HepG2 (cell line): ENCODE measurements at regions not wholly inside any gene's neighbourhood (a gene's known extent, or its start where the extent isn't known, plus 50 kb on each side); places are given as distances from the start of the nearest gene placed in this dataset.

ENCODE experiments used
- ATAC-seq: fragments of 200-7000 bp; cut with Tn5 transposase; 3 replicates; pipeline ENCODE4 v1.9.1; 2020; ENCODE audit warnings: mild to moderate bottlenecking, moderate library complexity
- BruUV-seq: library from RNA; stranded (reverse); fragments of 400-500 nt; replicated peaks from 2 replicates; lab custom pipeline; 2021; lab: Mats Ljungman, UMichigan
- CTCF ChIA-PET: fragments of 300-600 bp; formaldehyde crosslinking; extraction: SDS; loops from one replicate; lab custom pipeline; 2021; ENCODE audit warnings: low total read pairs, inconsistent platforms, low intra/inter-chr PET ratio; lab: Yijun Ruan, JAX
- POLR2A ChIA-PET: fragments of 350-600 bp; sonication (Branson Sonifier 250); formaldehyde crosslinking; loops from one replicate; lab custom pipeline; 2020; ENCODE audit warnings: antibody characterized with exemption, inconsistent platforms; lab: Yijun Ruan, JAX
- DNase-seq: peaks from one replicate; pipeline ENCODE4 v3.0.0-alpha.2; 2015; ENCODE audit warnings: low spot score
- FAIRE-seq: peaks from 3 replicates; lab custom pipeline; 2011; peaks lifted over from hg19 to GRCh38; lab: Jason Lieb, UNC
- H2AFZ ChIP-seq: one replicate; pipeline ENCODE4 v1.6.1; 2011; ENCODE audit warnings: low read length, inconsistent platforms
- H3K27ac ChIP-seq: fragments of 300-600 bp; 3 replicates; pipeline ENCODE4 v1.8.0; 2011; ENCODE audit warnings: mixed run types, mild to moderate bottlenecking, mixed read lengths, low read length, inconsistent platforms; ENCODE audit not compliant: insufficient read depth; ENCODE audit errors: extremely low read length
- H3K27me3 ChIP-seq, 2 experiments: fragments of 200-600 bp in 1 of 2; 2 replicates in 1 of 2; 3 replicates in 1 of 2; pipeline versions ENCODE4 v1.6.0 to v1.8.0; 2011; ENCODE audit warnings: low read length in 2 of 2, mild to moderate bottlenecking in 2 of 2, moderate library complexity in 2 of 2, inconsistent platforms in 1 of 2; ENCODE audit not compliant: insufficient read depth in 2 of 2, control insufficient read depth in 1 of 2
- H3K36me3 ChIP-seq, 2 experiments: fragments of 200-600 bp in 1 of 2; replicated peaks in 1 of 2; 2 replicates in 1 of 2; 3 replicates in 1 of 2; pipeline versions ENCODE4 v1.5.1 to v1.8.0; 2011; ENCODE audit warnings: low read length in 2 of 2, inconsistent platforms in 1 of 2; ENCODE audit not compliant: insufficient read depth in 2 of 2, control insufficient read depth in 1 of 2
- H3K4me1 ChIP-seq: 2 replicates; pipeline ENCODE4 v1.5.1; 2012; ENCODE audit warnings: low read length, inconsistent platforms; ENCODE audit not compliant: insufficient read depth
- H3K4me2 ChIP-seq: 2 replicates; pipeline ENCODE4 v1.6.0; 2011; ENCODE audit warnings: low read depth, low read length, inconsistent platforms
- H3K4me3 ChIP-seq, 3 experiments: fragments of 200-600 bp in 1 of 3; sonication (generic), shearing (Covaris generic) in 1 of 3; replicated peaks in 1 of 3; 2 replicates each; pipeline ENCODE4 v1.5.1; 2011 to 2016; ENCODE audit warnings: low read length in 3 of 3, inconsistent platforms in 2 of 3, low read depth in 2 of 3, mild to moderate bottlenecking in 2 of 3, control low read depth in 1 of 3, mixed read lengths in 1 of 3; ENCODE audit not compliant: insufficient read depth in 1 of 3
- H3K79me2 ChIP-seq: one replicate; pipeline ENCODE4 v1.6.1; 2011; ENCODE audit warnings: low read length, inconsistent platforms; ENCODE audit not compliant: insufficient read depth
- H3K9ac ChIP-seq: 2 replicates; pipeline ENCODE4 v1.6.0; 2011; ENCODE audit warnings: mild to moderate bottlenecking, low read depth, low read length, inconsistent platforms; ENCODE audit not compliant: insufficient read depth
- H3K9me3 ChIP-seq: 2 replicates; pipeline ENCODE4 v1.5.1; 2012; ENCODE audit warnings: mild to moderate bottlenecking, low read length
- H4K20me1 ChIP-seq: 2 replicates; pipeline ENCODE4 v1.6.0; 2011; ENCODE audit warnings: inconsistent platforms, mild to moderate bottlenecking, low read length, moderate library complexity; ENCODE audit not compliant: insufficient read depth
- CREB1 ChIP-seq, 2 experiments: fragments of 450-650 bp in 1 of 2; IDR thresholded peaks; 2 replicates each; pipeline ENCODE4 v1.6.1; 2016 to 2017; ENCODE audit warnings: control low read depth in 1 of 2, mild to moderate bottlenecking in 1 of 2, missing compliant biosample characterization in 1 of 2, missing genetic modification characterization in 1 of 2
- ISL2 ChIP-seq: sonication (generic); formaldehyde crosslinking; IDR thresholded peaks from 2 replicates; pipeline ENCODE4 v1.5.0; 2020; ENCODE audit warnings: missing genetic modification reagents
- MATR3 ChIP-seq: sonication (generic); formaldehyde crosslinking; IDR thresholded peaks from 2 replicates; pipeline ENCODE4 v1.4.0; 2020; ENCODE audit warnings: missing genetic modification reagents
- NRL ChIP-seq: sonication (generic); formaldehyde crosslinking; IDR thresholded peaks from 2 replicates; pipeline ENCODE4 v1.5.0; 2020; ENCODE audit warnings: missing genetic modification reagents, mild to moderate bottlenecking, moderate library complexity, borderline replicate concordance
- PREB ChIP-seq: sonication (generic); formaldehyde crosslinking; IDR thresholded peaks from 2 replicates; pipeline ENCODE4 v1.4.0; 2020; ENCODE audit warnings: missing genetic modification reagents
- RELA ChIP-seq: sonication (generic); formaldehyde crosslinking; IDR thresholded peaks from 2 replicates; pipeline ENCODE4 v1.4.0; 2020; ENCODE audit warnings: missing genetic modification reagents
- STAG1 ChIP-seq: sonication (generic); formaldehyde crosslinking; IDR thresholded peaks from 2 replicates; pipeline ENCODE4 v1.4.0; 2020; ENCODE audit warnings: missing genetic modification reagents
- TEAD3 ChIP-seq: optimal IDR thresholded peaks from 2 replicates; pipeline ENCODE3; 2016; ENCODE audit warnings: borderline replicate concordance
- U2AF1 ChIP-seq: fragments of 200-400 bp; formaldehyde crosslinking; optimal IDR thresholded peaks from 2 replicates; pipeline ENCODE3; 2017; ENCODE audit warnings: mild to moderate bottlenecking, low read depth, low read length
- ZNF510 ChIP-seq: sonication (generic); formaldehyde crosslinking; IDR thresholded peaks from 2 replicates; pipeline ENCODE4 v1.4.0; 2020; ENCODE audit warnings: low read depth, mild to moderate bottlenecking, missing genetic modification reagents
- ZNF720 ChIP-seq: sonication (generic); formaldehyde crosslinking; IDR thresholded peaks from 2 replicates; pipeline ENCODE4 v1.4.0; 2020; ENCODE audit warnings: missing genetic modification reagents
- WGBS: methylation state at CpG from one replicate; pipeline ENCODE4 v1.1.6; 2017; ENCODE audit warnings: low lambda C conversion rate; 5-methylcytosine and 5-hydroxymethylcytosine counted together
- in situ Hi-C: cut with HindIII; loops from 2 replicates; pipeline ENCODE4 v1.10.0; 2017; ENCODE audit warnings: low pct_unique_long_range_greater_than_20kb; ENCODE audit not compliant: extremely low pct_ligation_motif_present
- intact Hi-C: fragments of 100-400 bp; cut with micrococcal nuclease; formaldehyde crosslinking; loops from one replicate; pipeline ENCODE4 v1.10.0; 2022; ENCODE audit not compliant: unreplicated experiment

GRCh38 chr17:36856222-36856621 is 81.1 kb upstream of the LHX1 start:
- Histone ChIP-seq H3K9ac (no peak overlapping the region), H3K36me3 (no peaks in the 10 kb centered on the region), H3K4me1 (peaks cover 24% of the 10 kb centered on the region), H3K4me2 (no peak overlapping the region), H3K4me3 (no peak overlapping the region), H3K9me3 (no peaks in the 10 kb centered on the region), H3K27ac (no peak overlapping the region), H2AFZ (no peak overlapping the region), H3K27me3 (peaks cover 2 to 4% of the 10 kb centered on the region in 2 experiments; a peak in 1 of 5 replicates), H4K20me1 (no peaks in the 10 kb centered on the region), H3K79me2 (no peaks in the 10 kb centered on the region)
- in situ Hi-C loops (no loop called here), intact Hi-C loops (no loop called here)
- BruUV-seq = no TSS peak
- TF ChIP-seq CREB1 (IDR thresholded peaks at IDR 0.05) = no peak
- TF ChIP-seq CREB1 (CRISPR knock-in tag; IDR thresholded peaks at IDR 0.05) = no peak
- TF ChIP-seq RELA = no peak
- TF ChIP-seq U2AF1 = no peak
- TF ChIP-seq MATR3 (CRISPR knock-in tag) = no peak
- no peak for TF ChIP-seq NRL (CRISPR knock-in tag)
- no peak for TF ChIP-seq TEAD3 (CRISPR knock-in tag)
- TF ChIP-seq STAG1 (CRISPR knock-in tag) = no peak
- TF ChIP-seq ZNF720 (CRISPR knock-in tag) = no peak
- no peak for TF ChIP-seq PREB (CRISPR knock-in tag)
- TF ChIP-seq ZNF510 (CRISPR knock-in tag) = no peak
- TF ChIP-seq ISL2 (CRISPR knock-in tag) = no peak
- CTCF ChIA-PET = no interaction called here
- DNase-seq (no peak), ATAC-seq (no peak), FAIRE-seq (no peak)
- 7% methylated on average over 7 of the region's 7 CpGs for WGBS
- POLR2A ChIA-PET = no interaction called here
